Neutrophil (primary cell): ENCODE measurements at regions not wholly inside any gene's neighbourhood (a gene's known extent, or its start where the extent isn't known, plus 50 kb on each side); places are given as distances from the start of the nearest gene placed in this dataset.

Experiments
- H3K27ac ChIP-seq: fragments of 200-600 bp; sonication (generic); 2 replicates; pipeline ENCODE4 v1.5.1; 2016; ENCODE audit warnings: mild to moderate bottlenecking, moderate library complexity
- H3K27me3 ChIP-seq: fragments of 200-600 bp; sonication (generic); 2 replicates; pipeline ENCODE4 v1.6.0; 2016; ENCODE audit warnings: mild to moderate bottlenecking
- H3K36me3 ChIP-seq: fragments of 200-600 bp; sonication (generic); 2 replicates; pipeline ENCODE4 v1.5.1; 2017
- H3K4me1 ChIP-seq, 2 experiments: fragments of 200-600 bp in 1 of 2; sonication (generic) in 1 of 2; 1 replicate in 1 of 2; 2 replicates in 1 of 2; pipeline versions ENCODE4 v1.5.1 to v1.6.1; 2013 to 2016; ENCODE audit warnings: low read depth in 1 of 2, low read length in 1 of 2, mild to moderate bottlenecking in 1 of 2, moderate library complexity in 1 of 2; ENCODE audit not compliant: control insufficient read depth in 1 of 2, insufficient read depth in 1 of 2
- H3K4me3 ChIP-seq, 2 experiments: fragments of 200-600 bp in 1 of 2; sonication (generic) in 1 of 2; 1 replicate in 1 of 2; 2 replicates in 1 of 2; pipeline ENCODE4 v1.5.1; 2013 to 2016; ENCODE audit warnings: low read depth in 1 of 2, low read length in 1 of 2, mild to moderate bottlenecking in 1 of 2, moderate library complexity in 1 of 2
- H3K9me3 ChIP-seq: fragments of 200-600 bp; sonication (generic); 2 replicates; pipeline ENCODE4 v1.5.1; 2016
- CTCF ChIP-seq: fragments of 200-600 bp; sonication (generic); IDR thresholded peaks from 2 replicates; pipeline ENCODE4 v1.5.1; 2016; ENCODE audit warnings: antibody characterized with exemption

- no peak for TF ChIP-seq CTCF
- no peaks in the 10 kb centered on the region for H3K36me3 ChIP-seq
Measured at GRCh38 chr4:83692028-83692427, 156.1 kb downstream of the GPAT3 start.

GRCh38 chr4:83686166-83686565, 150.3 kb downstream of the GPAT3 start:
- Histone ChIP-seq H3K27ac (no peak overlapping the region), H3K4me1 (no peaks in the 10 kb centered on the region), H3K4me3 (no peak overlapping the region)

More at GRCh38 chr4:83692028-83692427, 156.1 kb downstream of the GPAT3 start:
- H3K27ac ChIP-seq, result no peak overlapping the region
- no peaks in the 10 kb centered on the region for H3K4me1 ChIP-seq
- H3K27me3 ChIP-seq, result no peaks in the 10 kb centered on the region
- no peaks in the 10 kb centered on the region for H3K9me3 ChIP-seq
- H3K4me3 ChIP-seq, result no peak overlapping the region

GRCh38 chr4:83679692-83680091, 143.8 kb downstream of the GPAT3 start:
- Histone ChIP-seq H3K27ac (no peak overlapping the region), H3K4me3 (no peak overlapping the region), H3K4me1 (no peaks in the 10 kb centered on the region), H3K36me3 (no peaks in the 10 kb centered on the region), H3K9me3 (no peaks in the 10 kb centered on the region), H3K27me3 (peaks cover 43% of the 10 kb centered on the region)
- TF ChIP-seq CTCF, result no peak

More at GRCh38 chr4:83686166-83686565, 150.3 kb downstream of the GPAT3 start:
- no peaks in the 10 kb centered on the region for H3K36me3 ChIP-seq
- TF ChIP-seq CTCF, result no peak
- H3K27me3 ChIP-seq, result no peaks in the 10 kb centered on the region
- H3K9me3 ChIP-seq, result no peaks in the 10 kb centered on the region

- Histone ChIP-seq H3K4me1 (no peaks in the 10 kb centered on the region), H3K36me3 (no peaks in the 10 kb centered on the region), H3K27me3 (peaks cover 48% of the 10 kb centered on the region), H3K9me3 (no peaks in the 10 kb centered on the region), H3K27ac (no peak overlapping the region), H3K4me3 (no peak overlapping the region)
- TF ChIP-seq CTCF, result no peak
Measured at GRCh38 chr4:83679254-83679653, 143.3 kb downstream of the GPAT3 start.

- H3K4me1 ChIP-seq, result no peaks in the 10 kb centered on the region
- H3K36me3 ChIP-seq, result no peaks in the 10 kb centered on the region
- TF ChIP-seq CTCF, result no peak
- H3K4me3 ChIP-seq, result no peak overlapping the region
- H3K27ac ChIP-seq, result no peak overlapping the region
- peaks cover 60% of the 10 kb centered on the region for H3K27me3 ChIP-seq
- no peaks in the 10 kb centered on the region for H3K9me3 ChIP-seq
Measured at GRCh38 chr4:83677656-83678055, 141.7 kb downstream of the GPAT3 start.

GRCh38 chr4:83664741-83665140, 128.8 kb downstream of the GPAT3 start:
- TF ChIP-seq CTCF, result no peak
- Histone ChIP-seq H3K9me3 (no peaks in the 10 kb centered on the region), H3K27me3 (no peaks in the 10 kb centered on the region), H3K36me3 (no peaks in the 10 kb centered on the region), H3K27ac (no peak overlapping the region), H3K4me3 (no peak overlapping the region), H3K4me1 (no peaks in the 10 kb centered on the region)
